SK-N-SH treated with all-trans-retinoic acid at 6 μM for 48 hours (cell line): ENCODE measurements at regions not wholly inside any gene's neighbourhood (a gene's known extent, or its start where the extent isn't known, plus 50 kb on each side); places are given as distances from the start of the nearest gene placed in this dataset.

Experiments used
- ATAC-seq: fragments of 200-7000 bp; cut with Tn5 transposase; 3 replicates; pipeline ENCODE4 v1.9.1; 2020; ENCODE audit warnings: mild to moderate bottlenecking, moderate library complexity
- ARNTL ChIP-seq: fragments of 450-650 bp; formaldehyde crosslinking; IDR thresholded peaks from 2 replicates; pipeline ENCODE4 v1.5.0; 2020; ENCODE audit warnings: low read depth, mild to moderate bottlenecking, moderate library complexity, borderline replicate concordance
- BACH2 ChIP-seq: fragments of 250-450 bp; sonication (Bioruptor Pico); IDR thresholded peaks from 2 replicates; pipeline ENCODE4 v1.9.0; 2021; ENCODE audit warnings: mild to moderate bottlenecking, borderline replicate concordance
- CREB5 ChIP-seq: fragments of 250-450 bp; sonication (Bioruptor Pico); IDR thresholded peaks from 2 replicates; pipeline ENCODE4 v1.5.1; 2020; ENCODE audit warnings: low read depth, mild to moderate bottlenecking, moderate library complexity
- CSDC2 ChIP-seq: fragments of 250-450 bp; sonication (Bioruptor Pico); IDR thresholded peaks from 2 replicates; pipeline ENCODE4 v1.5.0; 2020; ENCODE audit warnings: mild to moderate bottlenecking, moderate library complexity
- CSRNP3 ChIP-seq: fragments of 250-450 bp; sonication (Bioruptor Pico); IDR thresholded peaks from 2 replicates; pipeline ENCODE4 v1.5.1; 2021; ENCODE audit warnings: mild to moderate bottlenecking, moderate library complexity
- ESRRG ChIP-seq: fragments of 250-450 bp; sonication (Bioruptor Pico); IDR thresholded peaks from 2 replicates; pipeline ENCODE4 v1.6.1; 2021; ENCODE audit warnings: mild to moderate bottlenecking
- GLIS3 ChIP-seq: fragments of 250-450 bp; sonication (Bioruptor Pico); IDR thresholded peaks from 2 replicates; pipeline ENCODE4 v1.5.0; 2020; ENCODE audit warnings: mild to moderate bottlenecking, moderate library complexity
- ISL1 ChIP-seq: fragments of 250-450 bp; sonication (Bioruptor Pico); IDR thresholded peaks from 2 replicates; pipeline ENCODE4 v2.1.2; 2022; ENCODE audit warnings: mild to moderate bottlenecking, moderate library complexity
- OSR1 ChIP-seq: fragments of 250-450 bp; sonication (Bioruptor Pico); IDR thresholded peaks from 2 replicates; pipeline ENCODE4 v1.8.0; 2022; ENCODE audit warnings: moderate library complexity, mild to moderate bottlenecking, inconsistent platforms
- PATZ1 ChIP-seq: fragments of 250-450 bp; sonication (Bioruptor Pico); IDR thresholded peaks from 2 replicates; pipeline ENCODE4 v1.8.0; 2020; ENCODE audit warnings: mild to moderate bottlenecking, moderate library complexity, borderline replicate concordance
- POU6F1 ChIP-seq: fragments of 250-450 bp; sonication (Bioruptor Pico); IDR thresholded peaks from 2 replicates; pipeline ENCODE4 v1.8.0; 2021; ENCODE audit warnings: low read depth, mild to moderate bottlenecking, moderate library complexity, borderline replicate concordance
- PPARA ChIP-seq: fragments of 250-450 bp; sonication (Bioruptor Pico); IDR thresholded peaks from 2 replicates; pipeline ENCODE4 v1.5.0; 2020; ENCODE audit warnings: mild to moderate bottlenecking, borderline replicate concordance
- RARB ChIP-seq: fragments of 250-450 bp; sonication (Bioruptor Pico); IDR thresholded peaks from 2 replicates; pipeline ENCODE4 v1.8.0; 2021; ENCODE audit warnings: mild to moderate bottlenecking, moderate library complexity
- SNAI2 ChIP-seq: fragments of 250-450 bp; sonication (Bioruptor Pico); IDR thresholded peaks from 2 replicates; pipeline ENCODE4 v1.5.0; 2020; ENCODE audit warnings: mild to moderate bottlenecking, moderate library complexity
- TCF4 ChIP-seq: fragments of 250-450 bp; sonication (Bioruptor Pico); IDR thresholded peaks from 2 replicates; pipeline ENCODE4 v1.8.0; 2021; ENCODE audit warnings: mild to moderate bottlenecking, moderate library complexity, borderline replicate concordance
- TOX ChIP-seq: fragments of 250-450 bp; sonication (Bioruptor Pico); IDR thresholded peaks from 2 replicates; pipeline ENCODE4 v1.8.0; 2021; ENCODE audit warnings: mild to moderate bottlenecking, moderate library complexity, borderline replicate concordance
- TSHZ2 ChIP-seq: fragments of 250-450 bp; sonication (Bioruptor Pico); IDR thresholded peaks from 2 replicates; pipeline ENCODE4 v1.5.0; 2020; ENCODE audit warnings: mild to moderate bottlenecking, moderate library complexity
- ZC3H10 ChIP-seq: fragments of 250-450 bp; sonication (Bioruptor Pico); IDR thresholded peaks from 2 replicates; pipeline ENCODE4 v1.5.1; 2021; ENCODE audit warnings: mild to moderate bottlenecking, moderate library complexity
- ZFP3 ChIP-seq: fragments of 250-450 bp; sonication (Bioruptor Pico); IDR thresholded peaks from 2 replicates; pipeline ENCODE4 v1.5.0; 2020; ENCODE audit warnings: mild to moderate bottlenecking, moderate library complexity
- ZFP30 ChIP-seq: fragments of 450-650 bp; formaldehyde crosslinking; IDR thresholded peaks from 2 replicates; pipeline ENCODE4 v1.5.0; 2022; ENCODE audit warnings: mild to moderate bottlenecking, moderate library complexity
- ZNF565 ChIP-seq: fragments of 450-650 bp; formaldehyde crosslinking; conservative IDR thresholded peaks from 2 replicates; pipeline ENCODE4 v1.5.0; 2020; ENCODE audit warnings: low read depth, mild to moderate bottlenecking, moderate library complexity
- ZNF70 ChIP-seq: fragments of 450-650 bp; formaldehyde crosslinking; IDR thresholded peaks from 2 replicates; pipeline ENCODE4 v1.5.0; 2020; ENCODE audit warnings: mild to moderate bottlenecking, moderate library complexity
- ZNF8 ChIP-seq: fragments of 450-650 bp; formaldehyde crosslinking; IDR thresholded peaks from 2 replicates; pipeline ENCODE4 v1.5.0; 2020; ENCODE audit warnings: mild to moderate bottlenecking, moderate library complexity

GRCh38 chr9:108528231-108528630 is 327.6 kb downstream of the ACTL7B start:
- no peak for TF ChIP-seq BACH2 (CRISPR knock-in tag)
- no peak for TF ChIP-seq CSDC2
- TF ChIP-seq ISL1 (CRISPR knock-in tag), result no peak
- no peak for TF ChIP-seq GLIS3 (CRISPR knock-in tag)
- TF ChIP-seq RARB (CRISPR knock-in tag), result no peak
- no peak for TF ChIP-seq ESRRG (CRISPR knock-in tag)
- no peak for TF ChIP-seq PATZ1 (CRISPR knock-in tag)
- TF ChIP-seq TCF4, result no peak
- no peak for TF ChIP-seq ZC3H10 (CRISPR knock-in tag)
- no peak for TF ChIP-seq ZNF565 (CRISPR knock-in tag)
- TF ChIP-seq ZNF8 (CRISPR knock-in tag), result no peak
- ATAC-seq, result no peak

GRCh38 chr9:108526518-108526917 is 329.3 kb downstream of the ACTL7B start:
- TF ChIP-seq ARNTL (CRISPR knock-in tag) (no peak), PPARA (CRISPR knock-in tag) (no peak), OSR1 (CRISPR knock-in tag) (no peak), ZFP3 (CRISPR knock-in tag) (no peak), ISL1 (CRISPR knock-in tag) (no peak), ZNF8 (CRISPR knock-in tag) (no peak), CSDC2 (no peak), CREB5 (no peak), ESRRG (CRISPR knock-in tag) (no peak), ZNF70 (CRISPR knock-in tag) (no peak), PATZ1 (CRISPR knock-in tag) (no peak), TCF4 (no peak), BACH2 (CRISPR knock-in tag) (no peak), ZC3H10 (CRISPR knock-in tag) (no peak), SNAI2 (CRISPR knock-in tag) (no peak), POU6F1 (CRISPR knock-in tag) (no peak), TSHZ2 (no peak)
- TF ChIP-seq, all 23 proteins: peak for 0
- ATAC-seq, result no peak

GRCh38 chr9:108525186-108525585 is 330.6 kb downstream of the ACTL7B start:
- ATAC-seq, result no peak
- no peak for TF ChIP-seq ZC3H10 (CRISPR knock-in tag)
- TF ChIP-seq ZFP30 (CRISPR knock-in tag), result no peak
- no peak for TF ChIP-seq ZNF70 (CRISPR knock-in tag)
- TF ChIP-seq TCF4, result no peak
- no peak for TF ChIP-seq CREB5
- no peak for TF ChIP-seq POU6F1 (CRISPR knock-in tag)
- TF ChIP-seq SNAI2 (CRISPR knock-in tag), result no peak
- no peak for TF ChIP-seq CSDC2
- no peak for TF ChIP-seq ESRRG (CRISPR knock-in tag)
- TF ChIP-seq RARB (CRISPR knock-in tag), result no peak
- TF ChIP-seq CSRNP3 (CRISPR knock-in tag), result no peak
- no peak for TF ChIP-seq ZNF8 (CRISPR knock-in tag)
- TF ChIP-seq ZNF565 (CRISPR knock-in tag), result no peak
- TF ChIP-seq PPARA (CRISPR knock-in tag), result no peak
- TF ChIP-seq TOX, result no peak
